Tibial nerve (tissue), 3 donors: ENCODE measurements at regions not wholly inside any gene's neighbourhood (a gene's known extent, or its start where the extent isn't known, plus 50 kb on each side); places are given as distances from the start of the nearest gene placed in this dataset.

Source experiments
- CTCF ChIP-seq, 5 experiments: fragments of 200-600 bp in 3 of 5; fragments of 450-650 bp in 2 of 5; sonication (generic) in 3 of 5; IDR thresholded peaks; one replicate each; pipeline ENCODE4 v1.5.1; 2016 to 2019; ENCODE audit warnings: antibody characterized with exemption in 5 of 5, mild to moderate bottlenecking in 3 of 5, moderate library complexity in 2 of 5
- POLR2A ChIP-seq, 2 donors: fragments of 450-650 bp; IDR thresholded peaks; one replicate each; pipeline ENCODE4 v1.6.1; 2017; ENCODE audit warnings: antibody characterized with exemption in 2 of 2, mild to moderate bottlenecking in 2 of 2, moderate library complexity in 2 of 2

- TF ChIP-seq CTCF (IDR thresholded peaks at IDR 0.05) (no peak), POLR2A (IDR thresholded peaks at IDR 0.05) (no peak)
Observed at GRCh38 chr18:76307293-76307690, 187.8 kb downstream of the ZNF516 start.
